ENCODE measurements at regions not wholly inside any gene's neighbourhood (a gene's known extent, or its start where the extent isn't known, plus 50 kb on each side); places are given as distances from the start of the nearest gene placed in this dataset.

- WGBS, 2 experiments (ENCODE audit: extremely low coverage in 2 of 2, insufficient read length in 1 of 2), result no CpG with 5 or more reads among the region's 15 CpGs
- Histone ChIP-seq H2AK9ac (replicated peaks; ENCODE audit: low read depth, low read length, poor library complexity) (no peak overlapping the region), H3K4me1 (ENCODE audit: control insufficient read depth, insufficient read depth, low read length) (no peaks in the 10 kb centered on the region), H2AFZ (replicated peaks; ENCODE audit: low read length, poor library complexity) (no peak overlapping the region), H3K9me3 (ENCODE audit: control insufficient read depth, insufficient read depth, low read length) (no peaks in the 10 kb centered on the region), H3K4ac (ENCODE audit: low read depth, low read length) (no peak overlapping the region), H4K91ac (ENCODE audit: insufficient read depth, low read depth, low read length) (no peak overlapping the region), H3K36me3 (ENCODE audit: control insufficient read depth, insufficient read depth, low read length) (no peaks in the 10 kb centered on the region), H3K56ac (ENCODE audit: extremely low read depth, insufficient read depth, low read length) (no peak overlapping the region), H2BK20ac (ENCODE audit: low read depth, low read length) (no peak overlapping the region), H4K5ac (ENCODE audit: low read depth, low read length) (no peak overlapping the region), H4K8ac (ENCODE audit: low read depth in 2 of 2, low read length in 2 of 2) (no peak overlapping the region), H2BK5ac (ENCODE audit: low read depth, low read length, poor library complexity, severe bottlenecking) (no peak overlapping the region), H3K4me3 (ENCODE audit: insufficient read depth, low read depth, low read length) (no peak overlapping the region), H2BK15ac (ENCODE audit: low read depth, low read length) (no peak overlapping the region), H3K79me1 (ENCODE audit: low read depth in 1 of 2, low read length in 2 of 2) (no peaks in the 10 kb centered on the region), H2BK120ac (ENCODE audit: low read depth, low read length) (no peak overlapping the region), H3K27me3 (ENCODE audit: control insufficient read depth, insufficient read depth, low read length) (no peaks in the 10 kb centered on the region), H3K4me2 (ENCODE audit: low read depth, low read length) (no peak overlapping the region), H3K9me1 (ENCODE audit: insufficient read depth, low read length) (no peaks in the 10 kb centered on the region), H3K18ac (ENCODE audit: low read depth, low read length) (no peak overlapping the region), H3K23ac (ENCODE audit: low read depth, low read length) (no peak overlapping the region), H3K27ac (ENCODE audit: insufficient read depth, low read length) (no peak overlapping the region), H2AK5ac (ENCODE audit: low read depth, low read length) (no peak overlapping the region), H4K20me1 (ENCODE audit: insufficient read depth, low read length) (no peaks in the 10 kb centered on the region), H3K9ac (ENCODE audit: low read depth, low read length) (no peak overlapping the region), H3K14ac (replicated peaks; ENCODE audit: low read depth, low read length) (no peak overlapping the region)
- no peak for ATAC-seq (ENCODE audit: low read depth)
- BruUV-seq (replicated peaks), result no TSS peak
- intact Hi-C loops (cut with micrococcal nuclease), result no loop called here
- ChIA-PET CTCF (no interaction called here), POLR2A (ENCODE audit: unreplicated experiment) (no interaction called here)
- dilution Hi-C loops (cut with HindIII; ENCODE audit: low sequenced_read_pairs, unreplicated experiment), result no loop called here
- TF ChIP-seq RCOR1 (IDR thresholded peaks at IDR 0.05; ENCODE audit: insufficient replicate concordance, low read length) (no peak), NFE2L2 (IDR thresholded peaks at IDR 0.05; ENCODE audit: low read depth, low read length) (no peak)
- in situ Hi-C loops (cut with MboI; ENCODE audit: low sequenced_read_pairs), result no loop called here
- no peak for DNase-seq
These were observed 245.1 kb upstream of the PRSS16 start for GRCh38 chr6:27002447-27002846.

Data from IMR-90 (cell line).